AG04450 (cell line): ENCODE measurements at regions not wholly inside any gene's neighbourhood (a gene's known extent, or its start where the extent isn't known, plus 50 kb on each side); places are given as distances from the start of the nearest gene placed in this dataset.

Source experiments
- CTCF ChIA-PET: fragments of 300-600, 350-600 bp; formaldehyde crosslinking; extraction: SDS; loops from one replicate; lab custom pipeline; 2022; ENCODE audit warnings: antibody characterized with exemption, inconsistent platforms; lab: Charles Lee
- POLR2A ChIA-PET: fragments of 350-600 bp; formaldehyde crosslinking; extraction: SDS; loops from one replicate; lab custom pipeline; 2021; ENCODE audit warnings: antibody characterized with exemption, inconsistent platforms; lab: Yijun Ruan, JAX
- DNase-seq: peaks from one replicate; pipeline ENCODE4 v3.0.0-alpha.2; 2011; ENCODE audit warnings: low read depth, low spot score
- H3K27ac ChIP-seq: one replicate; pipeline ENCODE4 v1.5.1; 2012; ENCODE audit warnings: low read depth, low read length, control low read depth
- H3K27me3 ChIP-seq: one replicate; pipeline ENCODE4 v1.6.0; 2012; ENCODE audit warnings: low read length; ENCODE audit not compliant: control insufficient read depth, insufficient read depth
- H3K4me3 ChIP-seq: 2 replicates; pipeline ENCODE4 v1.5.1; 2011; ENCODE audit warnings: mild to moderate bottlenecking, low read depth, low read length, control low read depth
- H3K9me3 ChIP-seq: 2 replicates; pipeline ENCODE4 v1.5.1; 2012; ENCODE audit warnings: low read length; ENCODE audit not compliant: control insufficient read depth, insufficient read depth
- TF ChIP-seq, protein P1 (sequence below): IDR thresholded peaks from 2 replicates; pipeline ENCODE4 v1.5.1; 2011; ENCODE audit warnings: low read depth, low read length, control low read depth, inconsistent platforms

DNA sequence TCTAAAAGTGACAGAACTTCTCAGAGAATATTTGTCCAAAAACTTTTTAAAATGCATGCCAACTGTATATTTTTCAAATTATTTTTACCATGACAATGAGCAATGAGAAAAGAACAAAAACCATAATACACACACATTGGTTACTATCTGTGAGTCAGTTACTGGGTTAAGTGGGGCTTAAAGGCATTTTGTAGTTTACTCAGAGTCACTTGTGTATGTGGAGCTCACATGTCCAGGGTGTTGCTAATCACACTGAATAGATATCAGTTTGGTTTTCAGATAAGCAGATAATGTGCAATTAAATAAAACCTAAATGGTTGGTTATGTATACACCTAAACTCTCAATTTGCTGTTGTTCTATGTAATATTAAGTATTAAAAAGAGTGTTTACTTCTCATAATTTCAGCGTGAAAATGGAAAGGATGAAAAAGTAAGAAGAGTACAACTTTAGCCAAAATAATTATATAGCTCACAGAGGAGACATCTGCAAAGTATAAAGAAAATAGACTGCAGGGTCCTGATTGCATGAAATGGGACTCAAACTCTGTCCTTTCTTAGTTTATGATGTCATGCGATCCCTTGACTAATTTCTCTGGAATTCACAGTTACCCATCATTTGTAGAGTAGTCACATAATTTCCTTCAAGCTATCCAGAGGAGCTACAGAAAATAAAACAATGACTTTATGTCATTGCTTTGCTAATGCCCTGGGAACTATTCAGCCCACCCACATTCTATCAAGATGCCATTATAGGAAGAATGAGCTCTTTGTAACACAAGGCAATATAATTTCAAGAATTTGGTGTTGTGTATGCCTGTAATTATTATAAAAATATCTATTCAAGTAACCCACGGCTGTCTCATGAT lies 388.0 kb upstream of the ZNF608 start:
- POLR2A ChIA-PET, result interaction anchor here (0.6 kb wide), 1 partner anchor 863 kb away, joined by 5 read pairs; no protein-coding TSS in a partner anchor
- Histone ChIP-seq H3K4me3 (no peak overlapping the region), H3K9me3 (no peaks in the 10 kb centered on the region), H3K27ac (no peak overlapping the region), H3K27me3 (no peaks in the 10 kb centered on the region)
- DNase-seq, result no peak
- TF ChIP-seq, protein P1, sequence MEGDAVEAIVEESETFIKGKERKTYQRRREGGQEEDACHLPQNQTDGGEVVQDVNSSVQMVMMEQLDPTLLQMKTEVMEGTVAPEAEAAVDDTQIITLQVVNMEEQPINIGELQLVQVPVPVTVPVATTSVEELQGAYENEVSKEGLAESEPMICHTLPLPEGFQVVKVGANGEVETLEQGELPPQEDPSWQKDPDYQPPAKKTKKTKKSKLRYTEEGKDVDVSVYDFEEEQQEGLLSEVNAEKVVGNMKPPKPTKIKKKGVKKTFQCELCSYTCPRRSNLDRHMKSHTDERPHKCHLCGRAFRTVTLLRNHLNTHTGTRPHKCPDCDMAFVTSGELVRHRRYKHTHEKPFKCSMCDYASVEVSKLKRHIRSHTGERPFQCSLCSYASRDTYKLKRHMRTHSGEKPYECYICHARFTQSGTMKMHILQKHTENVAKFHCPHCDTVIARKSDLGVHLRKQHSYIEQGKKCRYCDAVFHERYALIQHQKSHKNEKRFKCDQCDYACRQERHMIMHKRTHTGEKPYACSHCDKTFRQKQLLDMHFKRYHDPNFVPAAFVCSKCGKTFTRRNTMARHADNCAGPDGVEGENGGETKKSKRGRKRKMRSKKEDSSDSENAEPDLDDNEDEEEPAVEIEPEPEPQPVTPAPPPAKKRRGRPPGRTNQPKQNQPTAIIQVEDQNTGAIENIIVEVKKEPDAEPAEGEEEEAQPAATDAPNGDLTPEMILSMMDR, result no peak
- CTCF ChIA-PET, result no interaction called here

- DNase-seq, result no peak
- Histone ChIP-seq H3K27ac (no peak overlapping the region), H3K27me3 (no peaks in the 10 kb centered on the region), H3K4me3 (no peak overlapping the region), H3K9me3 (no peaks in the 10 kb centered on the region)
- CTCF ChIA-PET, result no interaction called here
- POLR2A ChIA-PET, result no interaction called here
- TF ChIP-seq, protein P1, result no peak
These were observed 391.1 kb upstream of the ZNF608 start for GRCh38 chr5:125137535-125137934.

DNA sequence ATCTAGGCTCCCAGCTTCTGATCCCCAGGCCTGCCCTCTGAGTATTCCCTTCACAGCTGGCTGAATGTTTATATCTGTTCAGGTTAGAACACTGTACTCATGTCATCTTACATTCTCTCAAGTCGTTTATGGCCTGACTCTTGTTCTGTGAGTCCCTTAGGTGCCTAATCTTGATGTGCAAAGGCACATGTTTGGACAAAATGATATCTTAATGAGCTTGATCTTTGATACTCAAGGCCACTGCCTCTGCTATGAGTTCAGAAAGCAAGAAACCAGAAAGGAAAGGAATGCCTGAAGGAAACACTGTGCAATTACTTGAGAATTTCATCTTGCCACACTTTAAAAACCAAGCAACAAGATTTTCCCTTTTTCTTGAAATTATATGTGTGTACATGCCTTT lies 391.8 kb upstream of the ZNF608 start:
- H3K4me3 ChIP-seq, result no peak overlapping the region
- H3K9me3 ChIP-seq, result no peaks in the 10 kb centered on the region
- H3K27ac ChIP-seq, result no peak overlapping the region
- CTCF ChIA-PET, result interaction anchor here (0.6 kb wide), 2 partner anchors 307 to 365 kb away, joined by 4 to 5 read pairs; no protein-coding TSS in a partner anchor
- no peaks in the 10 kb centered on the region for H3K27me3 ChIP-seq
- POLR2A ChIA-PET, result no interaction called here
- TF ChIP-seq, protein P1, result no peak
- no peak for DNase-seq

- Histone ChIP-seq H3K27me3 (no peaks in the 10 kb centered on the region), H3K9me3 (no peaks in the 10 kb centered on the region), H3K27ac (no peak overlapping the region), H3K4me3 (no peak overlapping the region)
- TF ChIP-seq, protein P1, result no peak
- POLR2A ChIA-PET, result no interaction called here
- no peak for DNase-seq
- CTCF ChIA-PET, result no interaction called here
These were observed 393.2 kb upstream of the ZNF608 start for GRCh38 chr5:125139590-125139989.

DNA sequence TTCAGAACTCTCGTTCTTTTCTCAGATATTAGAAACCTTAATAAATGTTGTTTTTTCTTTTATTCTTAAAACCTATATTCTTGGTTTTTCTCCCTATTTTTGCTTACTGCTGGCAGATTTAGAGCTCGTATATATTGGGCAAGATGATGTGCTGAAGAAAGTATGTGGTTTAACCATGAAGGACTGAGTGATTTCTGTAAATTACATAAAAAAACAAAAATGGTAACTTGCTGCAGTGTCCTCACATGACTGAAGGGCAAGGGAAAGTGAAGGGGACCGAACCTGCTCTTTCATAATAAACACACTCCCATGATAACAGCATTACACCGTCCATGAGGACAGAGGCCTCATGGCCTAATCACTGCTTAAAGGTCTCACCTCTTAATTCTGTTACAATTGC lies 393.8 kb upstream of the ZNF608 start:
- TF ChIP-seq, protein P1, result no peak
- ChIA-PET CTCF (no interaction called here), POLR2A (no interaction called here)
- H3K27ac ChIP-seq, result no peak overlapping the region
- H3K27me3 ChIP-seq, result no peaks in the 10 kb centered on the region
- no peak overlapping the region for H3K4me3 ChIP-seq
- no peaks in the 10 kb centered on the region for H3K9me3 ChIP-seq
- DNase-seq, result no peak
